PC-3 (cell line): ENCODE measurements at regions not wholly inside any gene's neighbourhood (a gene's known extent, or its start where the extent isn't known, plus 50 kb on each side); places are given as distances from the start of the nearest gene placed in this dataset.
"Not testable (repeated sequence)": the region's sequence is repeated elsewhere in the genome, so short reads cannot be mapped to it uniquely, and the experiment has no call there.

ENCODE experiments used
- ATAC-seq: fragments of 200-7000 bp; cut with Tn5 transposase; 2 replicates; pipeline ENCODE4 v1.9.1; 2020; ENCODE audit warnings: mild to moderate bottlenecking, moderate library complexity
- BruUV-seq: library from RNA; stranded (reverse); fragments of 400-500 nt; replicated peaks from 2 replicates; lab custom pipeline; 2021; lab: Mats Ljungman, UMichigan
- CTCF ChIA-PET: fragments of 300-600 bp; sonication (Branson Sonifier 250); formaldehyde crosslinking; loops from one replicate; lab custom pipeline; 2022; ENCODE audit warnings: antibody characterized with exemption; lab: Charles Lee
- POLR2A ChIA-PET: fragments of 300-600 bp; sonication (Branson Sonifier 250); formaldehyde crosslinking; loops from one replicate; lab custom pipeline; 2022; ENCODE audit warnings: antibody characterized with exemption; ENCODE audit not compliant: unreplicated experiment; lab: Charles Lee
- DNase-seq: peaks from one replicate; pipeline ENCODE4 v3.0.0-alpha.2; 2015
- H2AFZ ChIP-seq: fragments of 300-600 bp; sonication (generic); 2 replicates; pipeline ENCODE4 v1.6.0; 2016; ENCODE audit warnings: antibody characterized with exemption, low read length
- H3F3A ChIP-seq: fragments of 300-600 bp; sonication (generic); one replicate; pipeline ENCODE4 v1.6.0; 2017; ENCODE audit warnings: antibody characterized with exemption, low read length, control low read depth, mild to moderate bottlenecking; ENCODE audit not compliant: unreplicated experiment
- H3K27ac ChIP-seq: fragments of 300-600 bp; sonication (generic); 2 replicates; pipeline ENCODE4 v1.5.1; 2016; ENCODE audit warnings: mild to moderate bottlenecking, low read length
- H3K27me3 ChIP-seq: fragments of 300-600 bp; sonication (generic); 2 replicates; pipeline ENCODE4 v1.6.1; 2016; ENCODE audit warnings: low read length, mixed read lengths
- H3K36me3 ChIP-seq: fragments of 300-600 bp; sonication (generic); 2 replicates; pipeline ENCODE4 v1.6.1; 2016; ENCODE audit warnings: low read depth, mixed run types, low read length, mixed read lengths
- H3K4me1 ChIP-seq: fragments of 300-600 bp; sonication (generic); 2 replicates; pipeline ENCODE4 v1.5.1; 2016; ENCODE audit warnings: low read length; ENCODE audit not compliant: insufficient read depth
- H3K4me2 ChIP-seq: fragments of 300-600 bp; sonication (generic); 2 replicates; pipeline ENCODE4 v1.6.0; 2016; ENCODE audit warnings: low read length
- H3K4me3 ChIP-seq: fragments of 300-600 bp; sonication (generic); 2 replicates; pipeline ENCODE4 v1.5.1; 2016; ENCODE audit warnings: mild to moderate bottlenecking, low read length, mixed read lengths
- H3K79me2 ChIP-seq: fragments of 300-600 bp; sonication (generic); 2 replicates; pipeline ENCODE4 v1.6.1; 2017; ENCODE audit warnings: low read length, mixed read lengths
- H3K9ac ChIP-seq: fragments of 300-600 bp; sonication (generic); 2 replicates; pipeline ENCODE4 v1.6.0; 2016; ENCODE audit warnings: mild to moderate bottlenecking, low read length
- H3K9me2 ChIP-seq: fragments of 300-600 bp; sonication (generic); replicated peaks from 2 replicates; pipeline ENCODE4 v1.6.1; 2016; ENCODE audit warnings: mixed run types, low read length, mixed read lengths
- H3K9me3 ChIP-seq: fragments of 300-600 bp; sonication (generic); 2 replicates; pipeline ENCODE4 v1.6.1; 2016; ENCODE audit warnings: low read length, mixed read lengths
- H4K20me1 ChIP-seq: fragments of 300-600 bp; sonication (generic); 2 replicates; pipeline ENCODE4 v1.6.1; 2016; ENCODE audit warnings: low read length, mixed read lengths
- EZH2 ChIP-seq: fragments of 300-600 bp; sonication (generic); IDR thresholded peaks from one replicate; pipeline ENCODE4 v1.6.1; 2017; ENCODE audit warnings: antibody characterized with exemption, mild to moderate bottlenecking, low read length; ENCODE audit not compliant: unreplicated experiment
- EZH2phosphoT487 ChIP-seq: fragments of 300-600 bp; sonication (generic); IDR thresholded peaks from 2 replicates; pipeline ENCODE4 v1.6.1; 2018; ENCODE audit warnings: mild to moderate bottlenecking, antibody characterized with exemption, low read length, borderline replicate concordance
- intact Hi-C: fragments of 100-400 bp; cut with micrococcal nuclease; formaldehyde crosslinking; loops from 2 replicates; pipeline ENCODE4 v1.9.0; 2023
- TF ChIP-seq, protein P1 (sequence below): fragments of 300-600 bp; sonication (generic); conservative IDR thresholded peaks from 2 replicates; pipeline ENCODE4 v1.5.1; 2017; ENCODE audit warnings: antibody characterized with exemption, low read depth, mild to moderate bottlenecking, low read length

DNA sequence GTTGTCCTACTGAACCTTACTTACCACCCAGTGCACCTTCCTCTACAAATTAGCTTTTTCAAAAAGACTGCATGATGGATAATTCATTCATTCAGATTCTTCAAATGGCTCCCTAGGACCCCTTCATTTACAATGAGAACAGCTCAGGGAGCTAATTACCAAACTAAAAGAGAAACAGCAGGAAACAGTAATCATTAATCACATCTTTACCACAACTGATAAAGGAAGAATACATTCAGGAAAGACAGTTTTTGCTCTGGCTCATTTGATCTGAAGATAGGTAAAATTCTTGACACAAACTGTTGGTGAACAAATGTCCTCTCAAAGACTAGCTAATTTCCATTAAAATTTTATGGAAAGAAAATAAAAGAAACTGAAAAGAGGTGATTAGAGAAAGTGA, 1652.7 kb upstream of the LRRTM3 start:
- ChIA-PET CTCF (interaction anchor here (0.6 kb wide), 1 partner anchor 83 kb away, joined by 3 read pairs; no protein-coding TSS in a partner anchor), POLR2A (no interaction called here)
- Histone ChIP-seq H2AFZ (no peak overlapping the region), H3K27ac (no peak overlapping the region), H3K27me3 (no peaks in the 10 kb centered on the region), H3K4me1 (peaks cover 16% of the 10 kb centered on the region), H3K9me2 (no peaks in the 10 kb centered on the region), H3K79me2 (no peaks in the 10 kb centered on the region), H3F3A (no peaks in the 10 kb centered on the region), H3K4me2 (no peak overlapping the region), H3K4me3 (no peak overlapping the region), H4K20me1 (no peaks in the 10 kb centered on the region), H3K9me3 (peaks cover 4% of the 10 kb centered on the region; the same call in 1 of the 2 replicates), H3K36me3 (no peaks in the 10 kb centered on the region), H3K9ac (no peak overlapping the region)
- no TSS peak for BruUV-seq
- ATAC-seq, result no peak
- TF ChIP-seq EZH2 (no peak), EZH2phosphoT487 (no peak)
- TF ChIP-seq, protein P1, sequence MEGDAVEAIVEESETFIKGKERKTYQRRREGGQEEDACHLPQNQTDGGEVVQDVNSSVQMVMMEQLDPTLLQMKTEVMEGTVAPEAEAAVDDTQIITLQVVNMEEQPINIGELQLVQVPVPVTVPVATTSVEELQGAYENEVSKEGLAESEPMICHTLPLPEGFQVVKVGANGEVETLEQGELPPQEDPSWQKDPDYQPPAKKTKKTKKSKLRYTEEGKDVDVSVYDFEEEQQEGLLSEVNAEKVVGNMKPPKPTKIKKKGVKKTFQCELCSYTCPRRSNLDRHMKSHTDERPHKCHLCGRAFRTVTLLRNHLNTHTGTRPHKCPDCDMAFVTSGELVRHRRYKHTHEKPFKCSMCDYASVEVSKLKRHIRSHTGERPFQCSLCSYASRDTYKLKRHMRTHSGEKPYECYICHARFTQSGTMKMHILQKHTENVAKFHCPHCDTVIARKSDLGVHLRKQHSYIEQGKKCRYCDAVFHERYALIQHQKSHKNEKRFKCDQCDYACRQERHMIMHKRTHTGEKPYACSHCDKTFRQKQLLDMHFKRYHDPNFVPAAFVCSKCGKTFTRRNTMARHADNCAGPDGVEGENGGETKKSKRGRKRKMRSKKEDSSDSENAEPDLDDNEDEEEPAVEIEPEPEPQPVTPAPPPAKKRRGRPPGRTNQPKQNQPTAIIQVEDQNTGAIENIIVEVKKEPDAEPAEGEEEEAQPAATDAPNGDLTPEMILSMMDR, result no peak
- intact Hi-C loops, result loop anchor here (10.0 kb wide), 1 partner anchor 148 kb away; no protein-coding TSS in a partner anchor
- DNase-seq, result no peak

DNA sequence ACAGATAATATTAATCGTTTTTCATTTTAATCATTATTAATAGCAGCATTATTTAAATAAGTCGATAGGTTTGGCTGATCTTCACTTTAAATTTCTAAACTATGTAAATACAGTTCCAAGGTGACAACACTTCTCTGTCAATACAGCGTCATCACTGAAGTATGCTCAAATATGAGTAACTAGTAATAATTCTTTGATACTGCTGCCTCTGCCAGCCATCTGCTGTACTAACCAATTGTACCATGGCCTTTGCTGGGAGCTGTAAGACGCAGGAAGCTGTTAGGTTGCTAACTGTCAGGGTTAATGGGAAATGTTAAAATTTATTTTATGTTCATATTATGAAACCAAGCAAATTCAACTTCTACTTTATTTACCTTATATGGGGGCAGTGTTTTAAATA, 1650.5 kb upstream of the LRRTM3 start:
- ChIA-PET POLR2A (interaction anchor here (0.7 kb wide), 1 partner anchor 88 kb away, joined by 3 read pairs; no protein-coding TSS in a partner anchor), CTCF (interaction anchor here (0.6 to 1.0 kb wide), 2 partner anchors 83 to 333 kb away, joined by 3 read pairs; no protein-coding TSS in a partner anchor)
- H3K4me2 ChIP-seq, result peak overlapping the region; percentile 5; the same call in 1 of the 2 replicates
- no TSS peak for BruUV-seq
- ATAC-seq (peak; percentile 100), DNase-seq (peak; percentile 97)
- H3K27ac ChIP-seq, result peak overlapping the region; percentile 0; the same call in 1 of the 2 replicates
- H3K79me2 ChIP-seq, result no peaks in the 10 kb centered on the region
- H3K27me3 ChIP-seq, result no peaks in the 10 kb centered on the region
- H4K20me1 ChIP-seq, result no peaks in the 10 kb centered on the region
- no peak overlapping the region for H3K9ac ChIP-seq
- intact Hi-C loops, result loop anchor here (10.0 kb wide), 1 partner anchor 150 kb away; no protein-coding TSS in a partner anchor
- H3K4me1 ChIP-seq, result peaks cover 16% of the 10 kb centered on the region
- H2AFZ ChIP-seq, result no peak overlapping the region
- H3K4me3 ChIP-seq, result no peak overlapping the region
- H3F3A ChIP-seq, result no peaks in the 10 kb centered on the region
- H3K9me3 ChIP-seq, result peaks cover 13% of the 10 kb centered on the region; the same call in 1 of the 2 replicates
- H3K9me2 ChIP-seq, result no peaks in the 10 kb centered on the region
- TF ChIP-seq EZH2phosphoT487 (no peak), EZH2 (no peak)
- TF ChIP-seq, protein P1, result no peak
- H3K36me3 ChIP-seq, result no peaks in the 10 kb centered on the region

DNA sequence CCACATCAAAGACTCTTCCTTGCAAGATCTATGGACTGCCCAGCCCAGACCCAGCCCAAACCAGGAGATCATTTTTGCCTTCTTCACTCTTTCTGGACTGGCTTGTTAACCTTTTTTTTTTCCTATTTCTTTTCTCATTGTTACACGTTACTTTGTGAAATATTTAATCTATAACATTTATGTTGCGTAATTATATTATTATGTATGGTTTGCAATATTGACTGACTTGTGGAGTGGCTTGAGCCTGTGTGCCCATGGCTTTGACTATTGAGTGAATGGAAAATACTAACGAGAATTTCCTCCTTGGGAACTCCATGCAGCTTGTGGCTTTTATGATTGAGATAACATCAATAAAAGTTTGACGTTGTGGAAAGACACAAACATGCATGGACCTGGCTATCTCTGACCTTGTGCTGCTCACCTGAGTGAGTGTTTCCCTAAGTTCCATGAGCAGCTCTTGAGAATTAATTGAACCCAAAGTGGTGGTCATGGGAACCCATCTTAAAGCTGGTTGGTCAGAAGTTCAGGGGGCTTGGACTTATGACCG, 1641.3 kb upstream of the LRRTM3 start:
- peaks cover 4% of the 10 kb centered on the region for H3K9me3 ChIP-seq
- H3K4me3 ChIP-seq, result no peak overlapping the region
- H3K27ac ChIP-seq, result no peak overlapping the region
- no peak overlapping the region for H3K9ac ChIP-seq
- H3K4me1 ChIP-seq, result no peaks in the 10 kb centered on the region
- TF ChIP-seq, protein P1, result no peak
- no peak for TF ChIP-seq EZH2
- H2AFZ ChIP-seq, result no peak overlapping the region
- no peaks in the 10 kb centered on the region for H3F3A ChIP-seq
- intact Hi-C loops, result no loop called here
- H3K27me3 ChIP-seq, result no peaks in the 10 kb centered on the region
- ATAC-seq (no peak), DNase-seq (no peak)
- no peaks in the 10 kb centered on the region for H4K20me1 ChIP-seq
- BruUV-seq, result no TSS peak
- ChIA-PET CTCF (no interaction called here), POLR2A (no interaction called here)
- no peaks in the 10 kb centered on the region for H3K36me3 ChIP-seq
- no peak overlapping the region for H3K4me2 ChIP-seq
- no peaks in the 10 kb centered on the region for H3K9me2 ChIP-seq
- no peaks in the 10 kb centered on the region for H3K79me2 ChIP-seq

DNA sequence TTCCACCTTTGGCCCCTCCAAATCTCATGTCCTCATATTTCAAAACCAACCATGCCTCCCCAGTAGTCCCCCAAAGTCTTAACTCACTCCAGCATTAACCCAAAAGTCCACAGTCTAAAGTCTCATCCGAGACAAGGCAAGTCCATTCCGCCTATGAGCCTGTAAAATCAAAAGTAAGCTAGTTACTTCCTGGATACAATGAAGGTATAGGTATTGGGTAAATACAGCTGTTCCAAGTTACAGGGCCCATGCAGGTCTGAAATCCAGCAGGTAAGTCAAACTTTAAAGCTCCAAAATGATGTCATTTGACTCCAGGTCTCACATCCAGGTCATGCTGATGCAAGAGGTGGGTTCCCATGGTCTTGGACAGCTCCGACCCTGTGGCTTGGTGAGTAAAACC, 1640.1 kb upstream of the LRRTM3 start:
- H3K36me3 ChIP-seq, DNase-seq, intact Hi-C loops, H3K4me2 ChIP-seq, BruUV-seq, H3K4me3 ChIP-seq, H3K9ac ChIP-seq, H2AFZ ChIP-seq, H3K27me3 ChIP-seq, H4K20me1 ChIP-seq, ATAC-seq, H3K4me1 ChIP-seq, CTCF ChIA-PET, H3K27ac ChIP-seq, H3K9me2 ChIP-seq, H3K9me3 ChIP-seq, H3K79me2 ChIP-seq, H3F3A ChIP-seq: not testable (repeated sequence)
- POLR2A ChIA-PET, result interaction anchor here (0.6 kb wide), 1 partner anchor 160 kb away, joined by 3 read pairs; no protein-coding TSS in a partner anchor
